Kidney epithelial cell (primary cell): ENCODE measurements at regions not wholly inside any gene's neighbourhood (a gene's known extent, or its start where the extent isn't known, plus 50 kb on each side); places are given as distances from the start of the nearest gene placed in this dataset.

Experiments used
- DNase-seq: peaks from one replicate; pipeline ENCODE4 v3.0.0-alpha.2; 2010; ENCODE audit warnings: low read depth
- H3K27me3 ChIP-seq: 2 replicates; pipeline ENCODE4 v1.6.0; 2011; ENCODE audit warnings: low read length; ENCODE audit not compliant: control insufficient read depth, insufficient read depth
- H3K36me3 ChIP-seq: 2 replicates; pipeline ENCODE4 v1.5.1; 2011; ENCODE audit warnings: low read length; ENCODE audit not compliant: control insufficient read depth, insufficient read depth
- H3K4me3 ChIP-seq: 2 replicates; pipeline ENCODE4 v1.5.1; 2011; ENCODE audit warnings: low read depth, mild to moderate bottlenecking, control low read depth, low read length
- TF ChIP-seq, protein P1 (sequence below): IDR thresholded peaks from 2 replicates; pipeline ENCODE4 v1.5.1; 2011; ENCODE audit warnings: mild to moderate bottlenecking, moderate library complexity, low read length, control low read depth, inconsistent platforms; ENCODE audit not compliant: insufficient read depth, poor library complexity, severe bottlenecking

DNA sequence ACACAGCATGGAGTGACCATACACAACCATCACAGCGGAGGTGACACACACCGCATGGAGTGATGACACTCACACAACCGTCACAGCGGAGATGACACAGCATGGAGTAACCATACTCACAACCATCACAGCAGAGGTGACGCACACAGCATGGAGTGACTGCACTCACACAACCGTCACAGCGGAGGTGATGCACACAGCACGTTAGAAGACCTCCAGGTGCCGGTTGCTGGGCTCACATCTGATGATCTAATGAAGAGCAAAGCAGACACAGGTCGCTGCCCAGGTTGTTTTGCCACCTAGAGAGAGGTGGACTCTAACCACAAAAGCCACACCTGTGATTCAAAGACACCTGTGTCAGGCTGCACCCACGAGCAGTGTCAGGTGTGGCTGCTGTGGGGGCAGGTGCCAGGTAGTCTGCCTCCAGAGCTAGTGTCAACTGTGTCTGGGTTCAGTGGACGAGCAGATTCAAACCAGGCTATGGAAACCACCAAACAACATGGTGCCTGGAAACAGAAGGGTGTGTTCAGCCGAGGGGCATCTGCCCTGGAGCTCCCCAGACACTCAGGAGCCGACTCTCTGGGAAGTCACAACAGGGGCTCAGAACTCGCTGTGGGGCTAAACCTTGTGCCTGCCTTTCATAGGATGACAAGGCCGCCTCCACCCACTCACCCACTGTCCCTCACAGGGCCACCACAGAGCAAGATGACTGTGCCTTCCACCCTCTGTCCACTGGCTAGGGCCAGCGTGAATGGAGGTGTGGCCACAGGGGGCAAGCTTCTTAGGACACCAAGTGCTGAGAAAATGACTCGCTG lies 608.2 kb downstream of the TBC1D22A start:
- no peak overlapping the region for H3K4me3 ChIP-seq
- no peak for DNase-seq
- TF ChIP-seq, protein P1, sequence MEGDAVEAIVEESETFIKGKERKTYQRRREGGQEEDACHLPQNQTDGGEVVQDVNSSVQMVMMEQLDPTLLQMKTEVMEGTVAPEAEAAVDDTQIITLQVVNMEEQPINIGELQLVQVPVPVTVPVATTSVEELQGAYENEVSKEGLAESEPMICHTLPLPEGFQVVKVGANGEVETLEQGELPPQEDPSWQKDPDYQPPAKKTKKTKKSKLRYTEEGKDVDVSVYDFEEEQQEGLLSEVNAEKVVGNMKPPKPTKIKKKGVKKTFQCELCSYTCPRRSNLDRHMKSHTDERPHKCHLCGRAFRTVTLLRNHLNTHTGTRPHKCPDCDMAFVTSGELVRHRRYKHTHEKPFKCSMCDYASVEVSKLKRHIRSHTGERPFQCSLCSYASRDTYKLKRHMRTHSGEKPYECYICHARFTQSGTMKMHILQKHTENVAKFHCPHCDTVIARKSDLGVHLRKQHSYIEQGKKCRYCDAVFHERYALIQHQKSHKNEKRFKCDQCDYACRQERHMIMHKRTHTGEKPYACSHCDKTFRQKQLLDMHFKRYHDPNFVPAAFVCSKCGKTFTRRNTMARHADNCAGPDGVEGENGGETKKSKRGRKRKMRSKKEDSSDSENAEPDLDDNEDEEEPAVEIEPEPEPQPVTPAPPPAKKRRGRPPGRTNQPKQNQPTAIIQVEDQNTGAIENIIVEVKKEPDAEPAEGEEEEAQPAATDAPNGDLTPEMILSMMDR, result no peak
- H3K36me3 ChIP-seq, result no peaks in the 10 kb centered on the region
- H3K27me3 ChIP-seq, result no peaks in the 10 kb centered on the region

DNA sequence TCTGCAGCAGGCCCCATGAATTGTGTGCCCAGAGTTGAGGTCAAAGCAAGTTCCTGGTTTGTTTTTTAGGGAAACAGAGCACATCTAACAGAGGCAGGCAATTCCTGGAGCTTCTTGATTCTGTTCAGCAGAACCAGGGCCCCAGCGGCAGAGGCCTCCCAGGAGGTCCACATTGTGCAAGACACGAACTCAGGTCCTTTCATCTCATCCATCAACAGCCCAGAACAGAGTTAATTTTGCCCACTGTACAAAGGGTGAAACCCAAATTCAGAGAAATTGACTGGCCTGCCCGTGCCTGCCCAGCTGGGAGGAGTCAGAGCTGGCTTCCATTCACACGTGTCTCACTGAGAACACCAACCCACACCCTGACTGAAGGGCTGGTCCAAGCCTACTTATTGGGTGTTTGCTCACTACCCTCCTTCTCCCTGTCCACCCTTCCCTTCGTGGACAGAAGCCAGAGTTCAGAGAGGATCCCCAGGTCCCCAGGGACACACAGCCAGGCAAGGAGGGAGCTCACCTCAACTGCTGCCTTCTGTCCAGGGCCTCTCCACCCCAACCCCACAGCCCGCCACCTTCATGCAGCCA lies 607.1 kb downstream of the TBC1D22A start:
- Histone ChIP-seq H3K4me3 (no peak overlapping the region), H3K36me3 (no peaks in the 10 kb centered on the region), H3K27me3 (no peaks in the 10 kb centered on the region)
- DNase-seq, result no peak
- TF ChIP-seq, protein P1, result no peak

DNA sequence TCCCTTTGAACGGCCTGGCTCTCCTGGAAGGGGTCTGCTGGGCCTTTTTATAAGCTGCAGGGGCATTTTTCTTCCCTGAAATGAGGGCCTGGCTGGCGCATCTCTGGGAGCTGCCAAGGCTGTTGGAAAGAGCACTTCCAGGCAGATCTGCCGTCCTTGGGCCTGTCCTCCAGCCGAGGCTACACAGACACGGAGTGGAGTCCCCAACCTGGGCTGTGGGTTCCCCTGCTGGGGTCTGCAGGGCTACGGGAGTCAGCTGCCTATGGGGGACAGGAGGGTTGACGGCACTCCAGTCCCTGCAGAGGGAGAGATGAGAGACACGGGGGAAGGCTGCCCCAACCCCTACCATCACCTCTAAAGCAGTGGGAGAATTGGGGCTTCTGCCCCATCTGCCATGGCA lies 606.6 kb downstream of the TBC1D22A start:
- no peaks in the 10 kb centered on the region for H3K36me3 ChIP-seq
- DNase-seq, result no peak

DNA sequence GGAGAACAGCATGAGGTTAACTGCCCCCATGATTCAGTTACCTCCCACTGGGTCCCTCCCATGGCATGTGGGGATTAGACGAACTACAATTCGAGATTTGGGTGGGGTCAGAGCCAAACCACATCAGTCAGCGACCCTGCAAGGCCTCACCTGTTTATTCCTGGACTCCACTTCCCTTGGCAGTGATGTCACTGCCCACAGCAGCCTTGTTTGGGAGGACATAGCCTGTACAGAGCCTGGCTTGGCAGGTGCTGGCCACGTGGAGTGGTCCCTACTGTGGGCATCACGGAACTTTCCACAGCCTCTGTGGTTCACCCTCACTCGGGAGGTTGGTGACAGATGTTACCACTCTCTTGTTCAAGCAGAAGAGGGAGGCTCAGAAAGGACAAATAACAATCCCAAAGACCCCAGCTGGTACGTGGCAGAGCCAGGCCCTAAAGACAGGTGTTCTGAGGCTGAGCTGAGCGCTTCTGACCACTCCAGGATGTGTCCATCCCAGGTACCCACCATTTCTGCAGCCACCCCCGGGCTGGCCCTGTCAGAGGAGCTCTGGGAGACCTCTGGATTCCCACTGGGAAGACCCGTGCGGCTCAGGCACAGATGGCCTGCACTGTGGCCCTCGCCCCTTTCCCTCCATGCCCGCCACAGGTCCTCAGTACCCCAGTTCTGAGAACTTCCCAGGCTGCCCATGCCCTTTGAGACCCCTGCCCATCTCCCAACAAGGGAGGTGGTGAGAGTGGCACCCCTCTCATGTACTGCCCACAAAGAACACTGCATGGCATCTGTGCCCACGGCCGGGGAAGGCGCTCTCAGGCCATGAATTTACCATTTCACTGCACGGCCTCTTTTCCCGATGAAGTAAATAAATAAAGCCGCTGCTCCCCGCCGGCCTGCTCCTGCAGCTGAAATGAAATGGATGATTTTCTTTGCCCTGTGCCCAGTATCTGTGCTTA lies 605.8 kb downstream of the TBC1D22A start:
- DNase-seq, result no peak
- H3K36me3 ChIP-seq, result no peaks in the 10 kb centered on the region
- H3K4me3 ChIP-seq, result no peak overlapping the region
- no peaks in the 10 kb centered on the region for H3K27me3 ChIP-seq
- TF ChIP-seq, protein P1, result no peak

More for the DNA sequence above, 606.6 kb downstream of the TBC1D22A start:
- H3K4me3 ChIP-seq, result no peak overlapping the region
- TF ChIP-seq, protein P1, result no peak
- no peaks in the 10 kb centered on the region for H3K27me3 ChIP-seq

DNA sequence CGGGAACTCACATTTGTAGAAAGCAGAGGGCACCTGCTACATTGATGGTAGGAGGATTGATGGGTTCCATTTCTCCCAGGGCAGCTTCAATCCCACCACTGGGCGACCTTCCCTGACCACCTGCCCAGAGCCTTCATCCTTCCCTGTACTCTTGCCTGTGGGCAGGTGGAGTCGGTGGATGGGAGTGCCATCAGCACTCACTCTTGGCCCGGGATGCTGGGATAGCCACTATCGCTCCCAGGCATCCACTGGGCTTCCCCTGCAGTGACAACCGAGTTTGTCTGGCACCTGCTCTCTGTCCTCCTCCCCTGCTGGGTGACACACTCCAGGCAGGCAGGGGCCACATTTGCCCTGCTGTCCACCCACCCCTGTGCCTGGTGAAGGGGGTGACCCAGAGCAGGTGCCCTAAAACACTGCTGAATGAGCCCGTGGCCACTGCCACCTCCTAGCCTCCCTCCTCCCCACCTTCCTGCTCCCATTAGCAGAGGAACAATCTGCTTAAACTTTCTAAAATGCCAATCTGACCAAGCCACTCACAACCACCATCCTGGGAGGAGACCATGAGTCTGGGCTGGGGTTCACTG lies 604.7 kb downstream of the TBC1D22A start:
- Histone ChIP-seq H3K4me3 (no peak overlapping the region), H3K36me3 (no peaks in the 10 kb centered on the region), H3K27me3 (no peaks in the 10 kb centered on the region)
- TF ChIP-seq, protein P1, result no peak
- DNase-seq, result no peak
